ENCODE measurements at regions not wholly inside any gene's neighbourhood (a gene's known extent, or its start where the extent isn't known, plus 50 kb on each side); places are given as distances from the start of the nearest gene placed in this dataset.

GRCh38 chr2:155653176-155653575 is 679.3 kb downstream of the NR4A2 start:
- CTCF ChIA-PET, result no interaction called here
- no peak for TF ChIP-seq CTBP1 (IDR thresholded peaks at IDR 0.05; ENCODE audit: borderline replicate concordance)
- no peak for TF ChIP-seq L3MBTL2 (conservative IDR thresholded peaks at IDR 0.05)
- TF ChIP-seq NFRKB (IDR thresholded peaks at IDR 0.05), result no peak
- TF ChIP-seq FOXK2 (IDR thresholded peaks at IDR 0.05), result no peak
- TF ChIP-seq BHLHE40 (IDR thresholded peaks at IDR 0.05; ENCODE audit: borderline replicate concordance), result no peak
- TF ChIP-seq HDGF (IDR thresholded peaks at IDR 0.05; ENCODE audit: borderline replicate concordance), result no peak
- no peak for DNase-seq (ENCODE audit: extremely low spot score)
- POLR2A ChIA-PET, result no interaction called here

- ChIA-PET CTCF (no interaction called here), POLR2A (no interaction called here)
- no peak for DNase-seq (ENCODE audit: extremely low spot score)
- TF ChIP-seq ELF4 (IDR thresholded peaks at IDR 0.05) (no peak), FOXK2 (IDR thresholded peaks at IDR 0.05) (no peak), SP1 (IDR thresholded peaks at IDR 0.05) (no peak), NFRKB (IDR thresholded peaks at IDR 0.05) (no peak), HDGF (IDR thresholded peaks at IDR 0.05; ENCODE audit: borderline replicate concordance) (no peak), L3MBTL2 (conservative IDR thresholded peaks at IDR 0.05) (no peak), ARNT (IDR thresholded peaks at IDR 0.05) (no peak), CTBP1 (IDR thresholded peaks at IDR 0.05; ENCODE audit: borderline replicate concordance) (no peak), PKNOX1 (IDR thresholded peaks at IDR 0.05) (no peak), FOXA1 (IDR thresholded peaks at IDR 0.05) (no peak), FOXM1 (IDR thresholded peaks at IDR 0.05; ENCODE audit: borderline replicate concordance) (no peak), BHLHE40 (IDR thresholded peaks at IDR 0.05; ENCODE audit: borderline replicate concordance) (no peak), ZNF384 (IDR thresholded peaks at IDR 0.05) (no peak)
Observed at GRCh38 chr2:155651851-155652250, 680.7 kb downstream of the NR4A2 start.

GRCh38 chr2:155645791-155646190 is 686.7 kb downstream of the NR4A2 start:
- no peak for DNase-seq (ENCODE audit: extremely low spot score)
- ChIA-PET CTCF (no interaction called here), POLR2A (no interaction called here)
- no peak for TF ChIP-seq ZNF384 (IDR thresholded peaks at IDR 0.05)
- TF ChIP-seq ELF4 (IDR thresholded peaks at IDR 0.05), result no peak
- TF ChIP-seq ARNT (IDR thresholded peaks at IDR 0.05), result no peak
- TF ChIP-seq SUZ12 (IDR thresholded peaks at IDR 0.05), result no peak
- TF ChIP-seq HDGF (IDR thresholded peaks at IDR 0.05; ENCODE audit: borderline replicate concordance), result no peak
- TF ChIP-seq NFRKB (IDR thresholded peaks at IDR 0.05), result no peak
- TF ChIP-seq FOXA1 (IDR thresholded peaks at IDR 0.05), result no peak
- no peak for TF ChIP-seq BHLHE40 (IDR thresholded peaks at IDR 0.05; ENCODE audit: borderline replicate concordance)
- TF ChIP-seq CTBP1 (IDR thresholded peaks at IDR 0.05; ENCODE audit: borderline replicate concordance), result no peak
- no peak for TF ChIP-seq LEF1 (IDR thresholded peaks at IDR 0.05; ENCODE audit: borderline replicate concordance)
- TF ChIP-seq FOXK2 (IDR thresholded peaks at IDR 0.05), result no peak

GRCh38 chr2:155643056-155643775 is 689.3 kb downstream of the NR4A2 start:
- ChIA-PET CTCF (interaction anchor here (0.7 kb wide), 1 partner anchor 45 kb away, joined by 3 read pairs; no protein-coding TSS in a partner anchor), POLR2A (no interaction called here)
- TF ChIP-seq L3MBTL2 (conservative IDR thresholded peaks at IDR 0.05) (no peak), SUZ12 (IDR thresholded peaks at IDR 0.05) (no peak), HDGF (IDR thresholded peaks at IDR 0.05; ENCODE audit: borderline replicate concordance) (no peak), ELF4 (IDR thresholded peaks at IDR 0.05) (no peak), FOXK2 (IDR thresholded peaks at IDR 0.05) (no peak), ARNT (IDR thresholded peaks at IDR 0.05) (no peak), FOXA1 (IDR thresholded peaks at IDR 0.05) (no peak), NFRKB (IDR thresholded peaks at IDR 0.05) (no peak)
- DNase-seq (ENCODE audit: extremely low spot score), result no peak

GRCh38 chr2:155633887-155634570 is 698.5 kb downstream of the NR4A2 start:
- POLR2A ChIA-PET, result no interaction called here
- DNase-seq (ENCODE audit: extremely low spot score), result no peak
- CTCF ChIA-PET, result no interaction called here
- TF ChIP-seq FOXK2 (IDR thresholded peaks at IDR 0.05), result no peak
- no peak for TF ChIP-seq L3MBTL2 (conservative IDR thresholded peaks at IDR 0.05)
- TF ChIP-seq NFRKB (IDR thresholded peaks at IDR 0.05), result no peak
- no peak for TF ChIP-seq TARDBP (IDR thresholded peaks at IDR 0.05)
- no peak for TF ChIP-seq BHLHE40 (IDR thresholded peaks at IDR 0.05; ENCODE audit: borderline replicate concordance)
- TF ChIP-seq CTBP1 (IDR thresholded peaks at IDR 0.05; ENCODE audit: borderline replicate concordance), result no peak
- no peak for TF ChIP-seq HDGF (IDR thresholded peaks at IDR 0.05; ENCODE audit: borderline replicate concordance)
- no peak for TF ChIP-seq ELF4 (IDR thresholded peaks at IDR 0.05)
- TF ChIP-seq SP1 (IDR thresholded peaks at IDR 0.05), result no peak
- TF ChIP-seq FOXA1 (IDR thresholded peaks at IDR 0.05), result no peak
- TF ChIP-seq SUZ12 (IDR thresholded peaks at IDR 0.05), result no peak
- TF ChIP-seq ARNT (IDR thresholded peaks at IDR 0.05), result no peak
- no peak for TF ChIP-seq FOXM1 (IDR thresholded peaks at IDR 0.05; ENCODE audit: borderline replicate concordance)
- TF ChIP-seq LEF1 (IDR thresholded peaks at IDR 0.05; ENCODE audit: borderline replicate concordance), result no peak
- no peak for TF ChIP-seq PKNOX1 (IDR thresholded peaks at IDR 0.05)
- TF ChIP-seq ZNF384 (IDR thresholded peaks at IDR 0.05), result no peak

- ChIA-PET CTCF (no interaction called here), POLR2A (no interaction called here)
- TF ChIP-seq ELF4 (IDR thresholded peaks at IDR 0.05), result no peak
- TF ChIP-seq BHLHE40 (IDR thresholded peaks at IDR 0.05; ENCODE audit: borderline replicate concordance), result no peak
- no peak for TF ChIP-seq ZNF384 (IDR thresholded peaks at IDR 0.05)
- no peak for TF ChIP-seq CTBP1 (IDR thresholded peaks at IDR 0.05; ENCODE audit: borderline replicate concordance)
- TF ChIP-seq FOXK2 (IDR thresholded peaks at IDR 0.05), result no peak
- no peak for TF ChIP-seq PKNOX1 (IDR thresholded peaks at IDR 0.05)
- no peak for TF ChIP-seq FOXA1 (IDR thresholded peaks at IDR 0.05)
- no peak for TF ChIP-seq HDGF (IDR thresholded peaks at IDR 0.05; ENCODE audit: borderline replicate concordance)
- TF ChIP-seq SP1 (IDR thresholded peaks at IDR 0.05), result no peak
- no peak for TF ChIP-seq LEF1 (IDR thresholded peaks at IDR 0.05; ENCODE audit: borderline replicate concordance)
- no peak for TF ChIP-seq NFRKB (IDR thresholded peaks at IDR 0.05)
- TF ChIP-seq TARDBP (IDR thresholded peaks at IDR 0.05), result no peak
- TF ChIP-seq FOXM1 (IDR thresholded peaks at IDR 0.05; ENCODE audit: borderline replicate concordance), result no peak
- no peak for TF ChIP-seq ARNT (IDR thresholded peaks at IDR 0.05)
- no peak for TF ChIP-seq L3MBTL2 (conservative IDR thresholded peaks at IDR 0.05)
- no peak for TF ChIP-seq SUZ12 (IDR thresholded peaks at IDR 0.05)
- DNase-seq (ENCODE audit: extremely low spot score), result no peak
Observed at GRCh38 chr2:155633060-155633839, 699.3 kb downstream of the NR4A2 start.
